Mesendoderm (in vitro differentiated cells): ENCODE measurements at regions not wholly inside any gene's neighbourhood (a gene's known extent, or its start where the extent isn't known, plus 50 kb on each side); places are given as distances from the start of the nearest gene placed in this dataset.

ENCODE experiments used
- DNase-seq: peaks from one replicate; pipeline ENCODE4 v3.0.0; 2013
- H2AK5ac ChIP-seq: 2 replicates; pipeline ENCODE4 v1.6.1; 2013; ENCODE audit warnings: low read length, inconsistent platforms
- H2BK120ac ChIP-seq: 2 replicates; pipeline ENCODE4 v1.6.1; 2013; ENCODE audit warnings: low read depth, mild to moderate bottlenecking, low read length, moderate library complexity, mixed read lengths
- H2BK15ac ChIP-seq: replicated peaks from 2 replicates; pipeline ENCODE4 v1.6.1; 2013; ENCODE audit warnings: low read depth, mild to moderate bottlenecking, moderate library complexity
- H2BK5ac ChIP-seq: 2 replicates; pipeline ENCODE4 v1.6.1; 2013; ENCODE audit warnings: low read length, inconsistent platforms
- H3K18ac ChIP-seq: 2 replicates; pipeline ENCODE4 v1.6.1; 2013; ENCODE audit warnings: mild to moderate bottlenecking, low read length, mixed read lengths
- H3K23ac ChIP-seq: one replicate; pipeline ENCODE4 v1.6.1; 2013; ENCODE audit warnings: low read length
- H3K27ac ChIP-seq: 2 replicates; pipeline ENCODE4 v1.5.1; 2013; ENCODE audit warnings: low read depth, mild to moderate bottlenecking, inconsistent platforms, low read length, moderate library complexity
- H3K27me3 ChIP-seq: 2 replicates; pipeline ENCODE4 v1.6.1; 2013; ENCODE audit warnings: low read length, control low read depth, mild to moderate bottlenecking, inconsistent platforms; ENCODE audit not compliant: insufficient read depth, poor library complexity
- H3K36me3 ChIP-seq: 2 replicates; pipeline ENCODE4 v1.6.1; 2013; ENCODE audit warnings: low read length, inconsistent platforms; ENCODE audit not compliant: control insufficient read depth, insufficient read depth
- H3K4ac ChIP-seq: one replicate; pipeline ENCODE4 v1.6.1; 2013; ENCODE audit warnings: low read depth, mild to moderate bottlenecking, low read length, moderate library complexity
- H3K4me1 ChIP-seq: 2 replicates; pipeline ENCODE4 v1.6.1; 2013; ENCODE audit warnings: low read depth, low read length, inconsistent platforms; ENCODE audit not compliant: control insufficient read depth
- H3K4me2 ChIP-seq: 2 replicates; pipeline ENCODE4 v1.6.1; 2013; ENCODE audit warnings: low read length
- H3K4me3 ChIP-seq: 2 replicates; pipeline ENCODE4 v1.5.1; 2013; ENCODE audit warnings: mild to moderate bottlenecking, low read length
- H3K56ac ChIP-seq: one replicate; pipeline ENCODE4 v1.6.1; 2013; ENCODE audit warnings: low read length
- H3K79me1 ChIP-seq: 2 replicates; pipeline ENCODE4 v1.6.1; 2013; ENCODE audit warnings: low read length, inconsistent platforms
- H3K79me2 ChIP-seq: 2 replicates; pipeline ENCODE4 v1.6.1; 2013; ENCODE audit warnings: mild to moderate bottlenecking, low read length; ENCODE audit not compliant: control insufficient read depth, insufficient read depth
- H3K9ac ChIP-seq: 2 replicates; pipeline ENCODE4 v1.6.1; 2013; ENCODE audit warnings: low read length, inconsistent platforms
- H4K5ac ChIP-seq: one replicate; pipeline ENCODE4 v1.6.1; 2013; ENCODE audit warnings: low read length
- H4K8ac ChIP-seq: one replicate; pipeline ENCODE4 v1.6.1; 2013; ENCODE audit warnings: low read depth, mild to moderate bottlenecking, control low read depth, low read length, moderate library complexity
- WGBS: extraction: QIAGEN DNeasy Blood & Tissue Kit; methylation state at CpG from one replicate; pipeline ENCODE4 v1.1.7; 2013; ENCODE audit warnings: low lambda C conversion rate, missing lambda C conversion rate; ENCODE audit not compliant: insufficient coverage; ENCODE audit errors: extremely low coverage; 5-methylcytosine and 5-hydroxymethylcytosine counted together

- Histone ChIP-seq H4K5ac (no peak overlapping the region), H3K27me3 (no peaks in the 10 kb centered on the region), H2BK120ac (no peak overlapping the region), H3K79me2 (no peaks in the 10 kb centered on the region), H3K4me3 (no peak overlapping the region), H3K79me1 (no peaks in the 10 kb centered on the region), H2BK5ac (no peak overlapping the region), H3K56ac (no peak overlapping the region), H3K4me1 (no peaks in the 10 kb centered on the region), H3K9ac (no peak overlapping the region), H3K36me3 (no peaks in the 10 kb centered on the region), H3K27ac (no peak overlapping the region), H3K4ac (no peak overlapping the region), H3K23ac (no peak overlapping the region), H3K4me2 (no peak overlapping the region), H2AK5ac (no peak overlapping the region), H4K8ac (no peak overlapping the region), H3K18ac (no peak overlapping the region), H2BK15ac (no peak overlapping the region)
- DNase-seq: no peak
These were observed 277.5 kb downstream of the RASSF9 start for GRCh38 chr12:85558684-85559083.

- Histone ChIP-seq H3K18ac (no peak overlapping the region), H2BK120ac (no peak overlapping the region), H3K27ac (no peak overlapping the region), H2AK5ac (no peak overlapping the region), H3K36me3 (no peaks in the 10 kb centered on the region), H4K5ac (no peak overlapping the region), H3K4me1 (no peaks in the 10 kb centered on the region), H3K79me2 (no peaks in the 10 kb centered on the region), H4K8ac (no peak overlapping the region), H3K9ac (no peak overlapping the region), H3K4ac (no peak overlapping the region), H2BK5ac (no peak overlapping the region), H3K4me3 (no peak overlapping the region), H3K27me3 (no peaks in the 10 kb centered on the region), H3K23ac (no peak overlapping the region), H2BK15ac (no peak overlapping the region), H3K56ac (no peak overlapping the region), H3K4me2 (no peak overlapping the region), H3K79me1 (no peaks in the 10 kb centered on the region)
- DNase-seq: no peak
- no CpG with 5 or more reads among the region's 2 CpGs for WGBS
These were observed 277.1 kb downstream of the RASSF9 start for GRCh38 chr12:85559127-85559526.

DNA sequence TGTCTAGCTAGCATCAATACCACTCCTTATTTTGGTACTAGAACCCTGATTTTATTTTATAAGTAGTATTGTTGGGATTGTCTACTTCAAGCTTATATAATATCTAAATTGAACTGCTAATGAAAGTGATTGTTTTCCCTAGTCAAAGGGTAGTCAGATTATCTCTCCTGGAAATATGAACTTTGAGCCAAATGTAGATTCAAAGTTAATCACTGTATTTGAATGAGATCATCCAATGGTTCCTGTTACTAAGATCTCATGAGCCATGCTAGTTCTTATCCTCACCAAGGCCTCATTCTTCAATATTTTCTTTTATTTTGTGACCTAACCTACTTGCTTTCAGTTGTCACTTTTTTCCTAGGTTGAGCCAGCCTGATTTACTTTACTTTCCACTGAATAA, 276.7 kb downstream of the RASSF9 start:
- Histone ChIP-seq H2AK5ac (no peak overlapping the region), H2BK15ac (no peak overlapping the region), H2BK120ac (no peak overlapping the region), H3K4ac (no peak overlapping the region), H3K4me2 (no peak overlapping the region), H3K23ac (no peak overlapping the region), H3K27me3 (no peaks in the 10 kb centered on the region), H3K36me3 (no peaks in the 10 kb centered on the region), H3K18ac (no peak overlapping the region), H3K4me1 (no peaks in the 10 kb centered on the region), H3K4me3 (no peak overlapping the region), H3K56ac (no peak overlapping the region), H4K5ac (no peak overlapping the region), H3K79me2 (no peaks in the 10 kb centered on the region), H2BK5ac (no peak overlapping the region), H3K79me1 (no peaks in the 10 kb centered on the region), H3K27ac (no peak overlapping the region), H3K9ac (no peak overlapping the region), H4K8ac (no peak overlapping the region)
- DNase-seq: no peak

DNA sequence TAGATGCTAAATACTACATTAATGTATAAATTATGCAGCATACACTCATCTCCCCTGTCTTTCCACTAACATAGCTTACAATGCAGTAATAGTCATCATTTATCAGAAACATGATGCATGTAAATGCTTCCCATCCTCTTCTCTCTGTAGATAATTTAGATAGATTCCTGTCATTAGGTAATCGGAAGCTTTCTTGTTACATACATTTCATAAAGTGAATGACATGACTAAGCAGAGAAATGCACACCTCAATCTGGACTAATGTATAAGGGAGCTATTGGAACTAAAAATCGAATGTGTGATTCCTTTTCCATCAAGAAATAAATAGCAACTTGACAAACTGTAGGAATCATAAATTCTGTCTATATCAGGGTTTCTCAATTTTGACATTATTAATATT, 273.4 kb downstream of the RASSF9 start:
- Histone ChIP-seq H3K4me3 (no peak overlapping the region), H2BK5ac (no peak overlapping the region), H3K27ac (no peak overlapping the region), H3K36me3 (no peaks in the 10 kb centered on the region), H3K23ac (no peak overlapping the region), H4K8ac (no peak overlapping the region), H3K56ac (no peak overlapping the region), H4K5ac (no peak overlapping the region), H3K4me2 (no peak overlapping the region), H2AK5ac (no peak overlapping the region), H2BK15ac (no peak overlapping the region), H3K4me1 (no peaks in the 10 kb centered on the region), H3K4ac (no peak overlapping the region), H2BK120ac (no peak overlapping the region), H3K79me2 (no peaks in the 10 kb centered on the region), H3K9ac (no peak overlapping the region), H3K18ac (no peak overlapping the region), H3K79me1 (no peaks in the 10 kb centered on the region), H3K27me3 (no peaks in the 10 kb centered on the region)
- WGBS: no CpG with 5 or more reads among the region's 2 CpGs
- no peak for DNase-seq

- Histone ChIP-seq H3K27ac (no peak overlapping the region), H2BK15ac (no peak overlapping the region), H3K4me1 (no peaks in the 10 kb centered on the region), H2BK5ac (no peak overlapping the region), H3K23ac (no peak overlapping the region), H2BK120ac (no peak overlapping the region), H3K79me1 (no peaks in the 10 kb centered on the region), H3K18ac (no peak overlapping the region), H4K5ac (no peak overlapping the region), H3K56ac (no peak overlapping the region), H2AK5ac (no peak overlapping the region), H3K4ac (no peak overlapping the region), H3K4me2 (no peak overlapping the region), H3K79me2 (no peaks in the 10 kb centered on the region), H3K9ac (no peak overlapping the region), H3K36me3 (no peaks in the 10 kb centered on the region), H3K4me3 (no peak overlapping the region), H3K27me3 (no peaks in the 10 kb centered on the region), H4K8ac (no peak overlapping the region)
- WGBS: no CpG with 5 or more reads among the region's 4 CpGs
- DNase-seq: no peak
These were observed 271.4 kb downstream of the RASSF9 start for GRCh38 chr12:85564786-85565185.

DNA sequence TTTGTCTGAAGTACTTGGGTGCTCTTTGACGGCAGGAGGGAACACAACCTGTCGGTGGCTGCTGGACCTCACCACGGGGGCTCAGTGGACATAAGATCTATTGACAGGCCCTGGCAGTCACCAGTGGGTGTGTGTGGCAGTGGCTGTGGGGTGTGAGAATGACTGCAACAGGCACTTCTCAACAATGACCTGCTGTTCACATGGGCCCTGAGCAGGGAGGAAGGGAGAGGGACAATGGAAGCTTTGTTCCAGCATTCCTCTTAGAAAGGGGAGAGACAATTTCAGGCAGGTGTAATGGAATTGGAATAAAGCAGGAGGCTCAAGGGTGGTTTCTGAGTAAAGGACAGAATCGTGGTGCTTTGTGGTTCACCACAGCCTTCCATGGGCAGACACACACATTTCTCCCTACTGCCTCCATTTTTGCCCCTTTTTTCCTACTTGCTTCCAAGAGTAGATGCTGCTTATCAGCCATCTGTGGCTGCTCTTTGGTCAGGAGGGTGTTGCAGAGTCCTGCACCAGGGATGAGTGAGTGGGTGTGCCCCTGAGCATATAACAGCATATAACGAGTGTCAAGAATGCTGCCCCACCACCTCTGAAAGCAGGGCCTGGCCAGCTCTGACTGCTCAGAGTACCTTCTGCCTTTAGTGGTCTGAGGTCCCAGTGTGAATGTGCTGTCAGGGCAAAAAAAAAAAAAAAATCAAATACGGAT, 267.7 kb downstream of the RASSF9 start:
- no CpG with 5 or more reads among the region's 6 CpGs for WGBS
- no peaks in the 10 kb centered on the region for H3K27me3 ChIP-seq
- H2BK5ac ChIP-seq: no peak overlapping the region
- no peak overlapping the region for H3K4ac ChIP-seq
- no peak overlapping the region for H3K23ac ChIP-seq
- H2BK120ac ChIP-seq: no peak overlapping the region
- no peak overlapping the region for H2BK15ac ChIP-seq
- no peak overlapping the region for H4K5ac ChIP-seq
- no peak overlapping the region for H3K27ac ChIP-seq
- no peaks in the 10 kb centered on the region for H3K79me1 ChIP-seq
- DNase-seq: no peak
- no peak overlapping the region for H3K18ac ChIP-seq
- no peak overlapping the region for H3K4me2 ChIP-seq
- H3K9ac ChIP-seq: no peak overlapping the region
- no peaks in the 10 kb centered on the region for H3K36me3 ChIP-seq
- no peak overlapping the region for H4K8ac ChIP-seq
- no peak overlapping the region for H2AK5ac ChIP-seq
- H3K56ac ChIP-seq: no peak overlapping the region
- H3K4me1 ChIP-seq: no peaks in the 10 kb centered on the region
- no peak overlapping the region for H3K4me3 ChIP-seq
- no peaks in the 10 kb centered on the region for H3K79me2 ChIP-seq
